Cardiac muscle cell (in vitro differentiated cells and primary cell): ENCODE measurements at regions not wholly inside any gene's neighbourhood (a gene's known extent, or its start where the extent isn't known, plus 50 kb on each side); places are given as distances from the start of the nearest gene placed in this dataset.

Source experiments
- DNase-seq, 2 donors: peaks; one replicate each; pipeline versions ENCODE4 v3.0.0 to v3.0.0-alpha.2; 2010 to 2017; ENCODE audit warnings: low read depth in 1 of 2, low spot score in 1 of 2
- H3K27ac ChIP-seq: fragments of 200-600 bp; sonication (generic); 2 replicates; pipeline ENCODE4 v1.5.1; 2016
- H3K27me3 ChIP-seq: fragments of 200-600 bp; sonication (generic); 2 replicates; pipeline ENCODE4 v1.6.0; 2016; ENCODE audit warnings: control low read depth
- H3K36me3 ChIP-seq: fragments of 200-600 bp; sonication (generic); 2 replicates; pipeline ENCODE4 v1.5.1; 2016; ENCODE audit warnings: control low read depth
- H3K4me1 ChIP-seq: fragments of 200-600 bp; sonication (generic); 2 replicates; pipeline ENCODE4 v1.8.1; 2017; ENCODE audit warnings: low read depth, mild to moderate bottlenecking, mixed run types
- H3K4me3 ChIP-seq: fragments of 200-600 bp; sonication (generic); 2 replicates; pipeline ENCODE4 v1.5.1; 2016; ENCODE audit warnings: mild to moderate bottlenecking
- H3K9me3 ChIP-seq: fragments of 200-600 bp; sonication (generic); 2 replicates; pipeline ENCODE4 v1.5.1; 2017; ENCODE audit warnings: low read depth, mild to moderate bottlenecking, control low read depth
- CTCF ChIP-seq: IDR thresholded peaks from 2 replicates; pipeline ENCODE4 v1.5.1; 2012; ENCODE audit warnings: low read depth, mild to moderate bottlenecking, low read length

- no peaks in the 10 kb centered on the region for H3K36me3 ChIP-seq
- no peak for TF ChIP-seq CTCF
- no peaks in the 10 kb centered on the region for H3K27me3 ChIP-seq
- DNase-seq = peak in 1 of 2 donors; percentile 57
- H3K4me3 ChIP-seq = no peak overlapping the region
- H3K9me3 ChIP-seq = no peaks in the 10 kb centered on the region
- H3K27ac ChIP-seq = no peak overlapping the region
- no peaks in the 10 kb centered on the region for H3K4me1 ChIP-seq
Observed at GRCh38 chr13:47188802-47189201, 291.9 kb upstream of the HTR2A start.

DNA sequence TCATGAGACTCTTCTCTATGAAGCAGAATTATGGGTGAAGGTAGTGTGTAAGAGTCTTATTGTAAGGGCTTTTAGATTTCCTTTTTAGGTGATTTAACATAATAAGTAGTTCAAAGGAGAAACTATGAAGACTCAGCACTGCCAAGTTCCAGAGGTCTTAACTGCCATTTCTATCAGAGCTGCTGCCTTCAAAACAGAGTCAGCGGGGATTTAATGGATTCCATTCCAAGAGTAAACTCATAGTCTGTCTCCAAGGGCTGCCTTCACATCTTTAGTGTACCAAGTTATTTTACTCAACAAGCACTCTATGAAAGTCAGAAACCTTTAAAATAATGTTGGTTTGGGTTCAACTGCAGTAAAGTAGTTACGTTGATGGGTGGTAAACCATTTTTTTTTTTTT lies 289.6 kb upstream of the HTR2A start:
- no peak for TF ChIP-seq CTCF
- Histone ChIP-seq H3K4me1 (no peaks in the 10 kb centered on the region), H3K4me3 (no peak overlapping the region), H3K9me3 (no peaks in the 10 kb centered on the region), H3K27me3 (no peaks in the 10 kb centered on the region), H3K36me3 (no peaks in the 10 kb centered on the region), H3K27ac (no peak overlapping the region)
- no peak for DNase-seq

DNA sequence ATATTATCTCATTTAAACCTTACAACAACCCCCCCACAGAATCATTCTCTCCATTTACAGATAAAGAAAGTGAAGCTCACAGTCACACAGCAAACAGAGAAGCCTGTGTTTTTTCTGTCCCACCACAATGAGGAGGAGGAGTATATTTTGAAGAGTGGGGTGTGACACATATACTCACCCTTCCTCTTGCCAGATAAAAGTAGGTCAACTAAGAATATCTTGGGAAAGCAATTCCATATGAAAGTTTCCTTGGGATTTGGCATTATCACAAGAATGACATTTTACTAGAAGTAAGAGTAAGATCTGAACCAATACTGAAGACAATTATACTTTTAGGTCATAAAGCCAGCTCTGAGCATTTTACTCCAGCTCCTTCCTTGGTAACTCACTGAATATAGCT lies 287.5 kb upstream of the HTR2A start:
- no peak overlapping the region for H3K27ac ChIP-seq
- no peak overlapping the region for H3K4me3 ChIP-seq
- H3K36me3 ChIP-seq = no peaks in the 10 kb centered on the region
- no peak for TF ChIP-seq CTCF
- H3K9me3 ChIP-seq = no peaks in the 10 kb centered on the region
- H3K27me3 ChIP-seq = no peaks in the 10 kb centered on the region
- H3K4me1 ChIP-seq = peaks cover 6% of the 10 kb centered on the region
- DNase-seq = peak in 1 of 2 donors; percentile 54

DNA sequence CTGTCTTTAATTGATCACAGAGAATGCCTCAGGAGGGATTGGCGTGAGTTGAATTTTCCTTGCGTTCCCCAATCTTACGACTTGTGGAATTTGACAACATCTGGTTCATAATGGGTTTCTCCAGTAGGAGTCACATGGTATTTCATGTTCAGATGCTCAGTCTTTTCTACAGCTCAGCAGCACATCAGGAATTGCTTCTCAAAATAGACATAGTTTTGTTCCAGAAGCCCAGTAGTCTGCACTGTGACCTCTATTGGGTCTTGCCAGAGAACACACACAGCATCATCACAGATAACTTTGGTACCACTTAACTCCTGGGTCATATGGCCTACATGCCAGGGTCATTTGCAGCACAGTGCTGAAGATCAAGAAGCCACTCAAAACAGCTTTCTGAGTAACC lies 282.5 kb upstream of the HTR2A start:
- Histone ChIP-seq H3K4me1 (peaks cover 9% of the 10 kb centered on the region), H3K4me3 (no peak overlapping the region), H3K27ac (peak overlapping the region; percentile 21), H3K36me3 (no peaks in the 10 kb centered on the region), H3K9me3 (no peaks in the 10 kb centered on the region), H3K27me3 (no peaks in the 10 kb centered on the region)
- TF ChIP-seq CTCF = no peak
- peak in 1 of 2 donors; percentile 53 for DNase-seq

DNA sequence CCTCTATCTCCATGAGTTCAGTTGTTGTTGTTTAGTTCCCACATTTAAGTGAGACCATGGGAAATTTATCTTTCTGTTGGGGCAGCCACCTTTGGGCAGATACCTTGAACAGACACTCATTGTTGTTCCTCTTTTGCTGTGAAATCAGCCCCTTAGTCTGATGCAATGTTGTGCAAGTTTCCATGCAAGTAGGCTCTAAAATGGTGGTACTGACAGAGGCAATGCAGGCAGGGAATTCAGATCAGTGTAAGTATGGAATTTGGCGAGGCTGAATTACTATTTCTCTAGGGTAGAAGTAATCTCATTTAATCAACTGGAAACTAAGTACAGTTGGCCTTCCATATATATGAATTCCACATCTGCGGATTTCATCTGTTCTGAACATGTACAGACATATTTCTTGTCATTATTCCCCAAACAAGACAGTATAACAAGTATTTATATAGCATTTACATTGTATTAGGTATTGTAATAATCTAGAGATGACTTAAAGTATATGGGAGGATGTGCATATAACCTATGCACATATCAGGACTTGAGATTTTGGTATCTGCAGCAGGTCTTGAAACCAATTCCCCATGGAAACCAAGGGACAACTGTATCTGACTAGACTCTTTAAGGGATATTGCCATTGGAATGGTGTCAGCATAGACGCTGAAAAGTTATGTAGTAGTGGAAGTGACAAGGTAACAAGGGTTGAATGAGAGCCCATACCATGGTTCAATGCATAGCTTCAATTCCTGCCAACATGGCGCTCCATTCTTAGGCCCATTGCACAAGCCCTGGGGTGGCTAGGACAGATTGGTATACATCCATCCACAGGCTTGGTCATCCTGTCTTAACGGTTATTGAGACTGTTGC lies 281.5 kb upstream of the HTR2A start:
- no peaks in the 10 kb centered on the region for H3K9me3 ChIP-seq
- H3K36me3 ChIP-seq = no peaks in the 10 kb centered on the region
- H3K4me1 ChIP-seq = peaks cover 9% of the 10 kb centered on the region
- no peak for DNase-seq
- H3K27me3 ChIP-seq = no peaks in the 10 kb centered on the region
- no peak overlapping the region for H3K27ac ChIP-seq
- no peak for TF ChIP-seq CTCF
- no peak overlapping the region for H3K4me3 ChIP-seq
